ENCODE measurements at regions not wholly inside any gene's neighbourhood (a gene's known extent, or its start where the extent isn't known, plus 50 kb on each side); places are given as distances from the start of the nearest gene placed in this dataset.

DNA sequence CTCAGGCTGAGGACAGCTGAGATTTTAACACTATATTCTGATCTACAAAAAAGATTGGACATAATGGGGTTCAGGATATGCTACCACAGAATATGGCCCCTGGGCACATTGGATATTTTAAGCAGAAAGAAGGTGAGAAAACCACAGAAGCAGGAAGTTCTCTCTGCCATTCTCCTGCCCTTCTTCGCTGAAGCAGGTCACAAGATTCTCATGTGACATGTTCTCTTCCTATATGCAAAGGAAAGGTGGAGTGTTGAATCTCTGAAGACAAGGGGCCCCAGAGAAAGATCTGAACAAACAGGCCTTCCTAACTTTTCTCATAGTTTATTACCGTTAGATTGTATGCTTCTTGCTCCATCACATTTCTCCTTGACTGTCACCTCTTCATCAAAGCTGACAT, 285.7 kb downstream of the S1PR1 start:
- TF ChIP-seq FOXK2 (IDR thresholded peaks at IDR 0.05) = no peak
- TF ChIP-seq BHLHE40 (IDR thresholded peaks at IDR 0.05; ENCODE audit: borderline replicate concordance) = no peak
- no peak for TF ChIP-seq FOXA1 (IDR thresholded peaks at IDR 0.05)
- TF ChIP-seq, protein P1, sequence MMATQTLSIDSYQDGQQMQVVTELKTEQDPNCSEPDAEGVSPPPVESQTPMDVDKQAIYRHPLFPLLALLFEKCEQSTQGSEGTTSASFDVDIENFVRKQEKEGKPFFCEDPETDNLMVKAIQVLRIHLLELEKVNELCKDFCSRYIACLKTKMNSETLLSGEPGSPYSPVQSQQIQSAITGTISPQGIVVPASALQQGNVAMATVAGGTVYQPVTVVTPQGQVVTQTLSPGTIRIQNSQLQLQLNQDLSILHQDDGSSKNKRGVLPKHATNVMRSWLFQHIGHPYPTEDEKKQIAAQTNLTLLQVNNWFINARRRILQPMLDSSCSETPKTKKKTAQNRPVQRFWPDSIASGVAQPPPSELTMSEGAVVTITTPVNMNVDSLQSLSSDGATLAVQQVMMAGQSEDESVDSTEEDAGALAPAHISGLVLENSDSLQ (IDR thresholded peaks at IDR 0.05) = no peak
- no peak for TF ChIP-seq FOXM1 (IDR thresholded peaks at IDR 0.05; ENCODE audit: borderline replicate concordance)
- TF ChIP-seq CTBP1 (IDR thresholded peaks at IDR 0.05; ENCODE audit: borderline replicate concordance) = no peak
- no peak for TF ChIP-seq SP1 (IDR thresholded peaks at IDR 0.05)
- no peak for TF ChIP-seq ZNF384 (IDR thresholded peaks at IDR 0.05)
- no peak for TF ChIP-seq SUZ12 (IDR thresholded peaks at IDR 0.05)
- TF ChIP-seq L3MBTL2 (conservative IDR thresholded peaks at IDR 0.05) = no peak
- TF ChIP-seq ELF4 (IDR thresholded peaks at IDR 0.05) = no peak
